Ovary (tissue), 7 donors: ENCODE measurements at regions not wholly inside any gene's neighbourhood (a gene's known extent, or its start where the extent isn't known, plus 50 kb on each side); places are given as distances from the start of the nearest gene placed in this dataset.

Experiments
- DNase-seq, 5 donors: peaks; one replicate each; pipeline ENCODE4 v3.0.0-alpha.2; 2019 to 2020
- H3K27ac ChIP-seq, 2 donors: fragments of 200-600 bp; one replicate each; pipeline versions ENCODE4 v1.5.1 to v1.8.0; 2019 to 2022
- H3K27me3 ChIP-seq: fragments of 200-600 bp; one replicate; pipeline ENCODE4 v1.8.0; 2022
- H3K36me3 ChIP-seq: fragments of 200-600 bp; sonication (generic); one replicate; pipeline ENCODE4 v1.5.1; 2019
- H3K4me1 ChIP-seq: one replicate; pipeline ENCODE4 v1.8.1; 2013; ENCODE audit warnings: mild to moderate bottlenecking, moderate library complexity; ENCODE audit not compliant: insufficient read depth
- H3K4me3 ChIP-seq: fragments of 200-600 bp; sonication (generic); one replicate; pipeline ENCODE4 v1.5.1; 2017
- H3K9me3 ChIP-seq, 2 donors: fragments of 200-600 bp in 1 of 2; sonication (generic) in 1 of 2; one replicate each; pipeline versions ENCODE4 v1.5.1 to v1.8.1; 2013 to 2019; ENCODE audit warnings: mild to moderate bottlenecking in 1 of 2, moderate library complexity in 1 of 2
- EP300 ChIP-seq: sonication (generic); formaldehyde crosslinking; IDR thresholded peaks from one replicate; pipeline ENCODE4 v1.6.1; 2017; ENCODE audit warnings: antibody characterized with exemption
- POLR2A ChIP-seq: fragments of 450-650 bp; IDR thresholded peaks from one replicate; pipeline ENCODE4 v1.6.1; 2017; ENCODE audit warnings: antibody characterized with exemption, mild to moderate bottlenecking, moderate library complexity
- WGBS, 3 donors: extraction: QIAGEN DNeasy Blood & Tissue Kit in 1 of 3; methylation state at CpG; one replicate each; pipeline versions ENCODE4 v1.1.5 to v1.1.7; 2013 to 2017; 5-methylcytosine and 5-hydroxymethylcytosine counted together
- intact Hi-C, 4 donors: fragments of 100-400 bp; cut with DNase I; formaldehyde crosslinking; loops; one replicate each; pipeline versions ENCODE4 v1.11.0 to v1.15.1; 2022 to 2023
- TF ChIP-seq, protein P1 (sequence below), 3 donors: fragments of 450-650 bp in 2 of 3; fragments of 200-600 bp in 1 of 3; IDR thresholded peaks; one replicate each; pipeline versions ENCODE4 v1.5.1 to v1.8.0; 2016 to 2022; ENCODE audit warnings: antibody characterized with exemption in 3 of 3, mild to moderate bottlenecking in 1 of 3
- donor health status: DM: no; HTN: no; CAD: no; lungs with moderate emphysema.
- donor health status: DM: no; HTN: no; CAD: no.
- donor health status: Bipolar disorder and iron deficiency.
- donor health status: DM: no; HTN: no; CAD: no.
- donor health status: DM: yes; HTN: yes; CAD: no.

GRCh38 chr9:23483566-23483965 is 342.5 kb downstream of the ELAVL2 start:
- Histone ChIP-seq H3K27me3 (no peaks in the 10 kb centered on the region), H3K4me1 (no peaks in the 10 kb centered on the region), H3K27ac (no peak overlapping the region), H3K4me3 (no peak overlapping the region), H3K9me3 (no peaks in the 10 kb centered on the region), H3K36me3 (no peaks in the 10 kb centered on the region)
- WGBS, 3 donors: 75 to 85% (median 79%) methylated on average over 1 of the region's 1 CpG
- no peak for DNase-seq
- intact Hi-C loops: no loop called here
- TF ChIP-seq EP300 (no peak), POLR2A (no peak)
- TF ChIP-seq, protein P1, sequence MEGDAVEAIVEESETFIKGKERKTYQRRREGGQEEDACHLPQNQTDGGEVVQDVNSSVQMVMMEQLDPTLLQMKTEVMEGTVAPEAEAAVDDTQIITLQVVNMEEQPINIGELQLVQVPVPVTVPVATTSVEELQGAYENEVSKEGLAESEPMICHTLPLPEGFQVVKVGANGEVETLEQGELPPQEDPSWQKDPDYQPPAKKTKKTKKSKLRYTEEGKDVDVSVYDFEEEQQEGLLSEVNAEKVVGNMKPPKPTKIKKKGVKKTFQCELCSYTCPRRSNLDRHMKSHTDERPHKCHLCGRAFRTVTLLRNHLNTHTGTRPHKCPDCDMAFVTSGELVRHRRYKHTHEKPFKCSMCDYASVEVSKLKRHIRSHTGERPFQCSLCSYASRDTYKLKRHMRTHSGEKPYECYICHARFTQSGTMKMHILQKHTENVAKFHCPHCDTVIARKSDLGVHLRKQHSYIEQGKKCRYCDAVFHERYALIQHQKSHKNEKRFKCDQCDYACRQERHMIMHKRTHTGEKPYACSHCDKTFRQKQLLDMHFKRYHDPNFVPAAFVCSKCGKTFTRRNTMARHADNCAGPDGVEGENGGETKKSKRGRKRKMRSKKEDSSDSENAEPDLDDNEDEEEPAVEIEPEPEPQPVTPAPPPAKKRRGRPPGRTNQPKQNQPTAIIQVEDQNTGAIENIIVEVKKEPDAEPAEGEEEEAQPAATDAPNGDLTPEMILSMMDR (IDR thresholded peaks at IDR 0.05): no peak

DNA sequence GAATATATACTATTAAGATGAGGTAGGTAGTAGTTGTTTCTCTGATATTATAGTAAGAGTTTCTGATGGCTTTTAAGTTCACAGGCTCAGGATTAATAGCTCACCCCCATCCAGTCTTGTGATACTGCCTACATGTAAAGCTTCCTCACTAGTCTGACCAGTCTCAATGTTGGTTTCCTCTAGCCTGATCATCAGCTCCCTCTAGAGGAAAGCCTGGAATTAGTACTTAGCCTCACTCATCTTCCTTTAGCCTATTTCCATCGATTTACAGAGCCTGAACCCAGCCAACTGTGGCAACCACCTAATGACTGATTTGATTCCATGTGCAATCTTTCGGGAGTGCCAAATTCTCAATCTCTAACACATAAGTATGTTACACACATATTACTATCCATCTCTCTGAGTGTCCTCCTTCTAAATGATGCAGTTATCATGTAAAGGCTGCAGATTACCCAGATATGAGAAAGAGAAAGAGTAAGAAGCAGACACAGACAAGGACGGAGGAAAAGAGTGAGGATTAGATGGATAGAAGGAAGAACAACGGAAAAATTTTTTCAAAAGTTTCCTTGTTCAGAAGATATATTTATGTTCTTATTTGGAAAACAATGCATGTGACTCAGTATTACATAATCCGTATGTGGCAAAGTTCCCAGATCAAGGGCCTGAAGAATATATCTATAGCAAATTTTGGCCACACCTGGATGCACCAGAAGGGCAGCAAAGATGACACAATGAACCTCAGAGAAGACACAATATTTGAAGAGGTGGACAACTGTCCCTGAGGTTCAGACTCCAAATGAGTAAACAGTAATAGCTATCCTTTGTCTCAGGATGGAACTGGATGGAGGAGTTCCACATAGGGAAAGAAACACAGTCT is 333.7 kb downstream of the ELAVL2 start:
- 23 to 40% (median 23%) methylated on average over 5 of the region's 5 CpGs for WGBS, 3 donors
- intact Hi-C loops: no loop called here
- no peak for DNase-seq

GRCh38 chr9:23493219-23493618 is 332.8 kb downstream of the ELAVL2 start:
- Histone ChIP-seq H3K27me3 (no peaks in the 10 kb centered on the region), H3K27ac (no peak overlapping the region), H3K4me1 (no peaks in the 10 kb centered on the region), H3K9me3 (no peaks in the 10 kb centered on the region), H3K4me3 (no peak overlapping the region), H3K36me3 (no peaks in the 10 kb centered on the region)
- TF ChIP-seq EP300: no peak
- intact Hi-C loops: no loop called here
- WGBS, 3 donors: 75 to 80% (median 79%) methylated on average over 5 of the region's 5 CpGs
- no peak for DNase-seq

More for the DNA sequence above, 333.7 kb downstream of the ELAVL2 start:
- no peaks in the 10 kb centered on the region for H3K9me3 ChIP-seq
- H3K27me3 ChIP-seq: no peaks in the 10 kb centered on the region
- H3K4me1 ChIP-seq: no peaks in the 10 kb centered on the region
- no peak overlapping the region for H3K4me3 ChIP-seq
- TF ChIP-seq POLR2A: no peak
- no peaks in the 10 kb centered on the region for H3K36me3 ChIP-seq
- no peak overlapping the region for H3K27ac ChIP-seq

GRCh38 chr9:23496489-23497136 is 329.4 kb downstream of the ELAVL2 start:
- no peak for DNase-seq
- intact Hi-C loops: no loop called here
- H3K4me1 ChIP-seq: no peaks in the 10 kb centered on the region

DNA sequence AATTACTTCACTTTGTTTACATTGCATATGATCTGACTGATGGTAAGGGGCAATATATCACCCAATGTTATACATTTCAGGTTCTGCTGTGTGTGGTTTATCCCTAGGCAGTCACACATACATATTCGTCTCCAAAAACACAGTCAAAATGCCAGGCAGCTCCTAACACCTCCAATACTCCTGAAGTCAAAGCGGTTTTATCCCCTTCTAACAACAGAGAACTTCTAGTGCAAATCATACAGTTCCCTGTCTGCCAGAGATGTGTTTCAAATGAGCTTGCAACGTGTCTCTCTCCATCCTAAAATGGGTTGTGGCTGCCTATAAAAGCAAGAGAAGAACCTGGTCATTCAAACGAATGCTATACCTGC is 328.9 kb downstream of the ELAVL2 start:
- no peak for TF ChIP-seq EP300
- TF ChIP-seq, protein P1 (IDR thresholded peaks at IDR 0.05): no peak
- TF ChIP-seq POLR2A: no peak

More at GRCh38 chr9:23496489-23497136, 329.4 kb downstream of the ELAVL2 start:
- H3K27ac ChIP-seq: no peak overlapping the region
- no peaks in the 10 kb centered on the region for H3K9me3 ChIP-seq
- H3K4me3 ChIP-seq: no peak overlapping the region
- no peak for TF ChIP-seq POLR2A
- TF ChIP-seq, protein P1 (IDR thresholded peaks at IDR 0.05): no peak
- no peak for TF ChIP-seq EP300
- no peaks in the 10 kb centered on the region for H3K36me3 ChIP-seq
- no peaks in the 10 kb centered on the region for H3K27me3 ChIP-seq
- WGBS, 3 donors: 27 to 45% (median 32%) methylated on average over 2 of the region's 2 CpGs

More for the DNA sequence above, 328.9 kb downstream of the ELAVL2 start:
- no peaks in the 10 kb centered on the region for H3K9me3 ChIP-seq
- no peaks in the 10 kb centered on the region for H3K36me3 ChIP-seq
- no peak for DNase-seq
- intact Hi-C loops: no loop called here
- H3K4me1 ChIP-seq: no peaks in the 10 kb centered on the region
- H3K27me3 ChIP-seq: no peaks in the 10 kb centered on the region
- WGBS, 3 donors: 58 to 72% (median 63%) methylated on average over 4 of the region's 4 CpGs
- no peak overlapping the region for H3K4me3 ChIP-seq
- H3K27ac ChIP-seq: no peak overlapping the region
